ENCODE measurements at regions not wholly inside any gene's neighbourhood (a gene's known extent, or its start where the extent isn't known, plus 50 kb on each side); places are given as distances from the start of the nearest gene placed in this dataset.

DNA sequence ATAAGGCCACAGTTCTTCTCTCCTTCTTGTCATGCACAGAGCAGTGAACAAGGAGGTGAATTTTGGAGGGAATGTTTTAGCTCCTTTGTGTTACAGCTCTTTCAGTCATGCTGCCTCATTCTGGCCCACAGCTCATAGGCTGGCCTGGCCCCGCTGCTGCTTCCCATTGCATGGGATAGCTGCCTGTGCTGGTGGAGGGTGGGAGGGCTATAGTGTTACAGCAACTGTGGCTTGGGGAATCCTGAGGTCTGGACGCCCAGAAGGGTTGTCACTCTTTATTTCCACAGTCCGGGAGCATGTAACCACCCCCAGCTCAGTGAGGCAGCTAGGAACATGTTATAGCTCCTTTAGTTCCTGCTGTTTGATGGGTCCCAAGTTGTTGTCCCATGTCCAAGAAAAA lies 210.3 kb downstream of the AMY1C start:
- Histone ChIP-seq H3K9me3 (ENCODE audit: insufficient read depth, low read depth, low read length) (no peaks in the 10 kb centered on the region; the same call in 1 of the 2 replicates), H3K36me3 (ENCODE audit: insufficient read depth, low read length) (no peaks in the 10 kb centered on the region), H4K20me1 (ENCODE audit: insufficient read depth, low read length, poor library complexity, severe bottlenecking) (no peaks in the 10 kb centered on the region), H3K4me3 (ENCODE audit: low read length, poor library complexity, severe bottlenecking) (no peak overlapping the region), H3K4me2 (ENCODE audit: low read depth, low read length, poor library complexity, severe bottlenecking) (no peak overlapping the region), H3K4me1 (ENCODE audit: insufficient read depth, low read length, poor library complexity, severe bottlenecking) (no peaks in the 10 kb centered on the region), H3F3A (ENCODE audit: low read depth) (no peaks in the 10 kb centered on the region), H3K79me2 (ENCODE audit: insufficient read depth, low read length) (no peaks in the 10 kb centered on the region), H3K9me2 (replicated peaks; ENCODE audit: low read depth, low read length) (no peaks in the 10 kb centered on the region), H2AFZ (ENCODE audit: low read length) (no peak overlapping the region), H3K9ac (ENCODE audit: low read depth, low read length, poor library complexity, severe bottlenecking) (no peak overlapping the region), H3K27me3 (ENCODE audit: insufficient read depth, low read length, poor library complexity, severe bottlenecking) (no peaks in the 10 kb centered on the region)
- TF ChIP-seq, protein P1, sequence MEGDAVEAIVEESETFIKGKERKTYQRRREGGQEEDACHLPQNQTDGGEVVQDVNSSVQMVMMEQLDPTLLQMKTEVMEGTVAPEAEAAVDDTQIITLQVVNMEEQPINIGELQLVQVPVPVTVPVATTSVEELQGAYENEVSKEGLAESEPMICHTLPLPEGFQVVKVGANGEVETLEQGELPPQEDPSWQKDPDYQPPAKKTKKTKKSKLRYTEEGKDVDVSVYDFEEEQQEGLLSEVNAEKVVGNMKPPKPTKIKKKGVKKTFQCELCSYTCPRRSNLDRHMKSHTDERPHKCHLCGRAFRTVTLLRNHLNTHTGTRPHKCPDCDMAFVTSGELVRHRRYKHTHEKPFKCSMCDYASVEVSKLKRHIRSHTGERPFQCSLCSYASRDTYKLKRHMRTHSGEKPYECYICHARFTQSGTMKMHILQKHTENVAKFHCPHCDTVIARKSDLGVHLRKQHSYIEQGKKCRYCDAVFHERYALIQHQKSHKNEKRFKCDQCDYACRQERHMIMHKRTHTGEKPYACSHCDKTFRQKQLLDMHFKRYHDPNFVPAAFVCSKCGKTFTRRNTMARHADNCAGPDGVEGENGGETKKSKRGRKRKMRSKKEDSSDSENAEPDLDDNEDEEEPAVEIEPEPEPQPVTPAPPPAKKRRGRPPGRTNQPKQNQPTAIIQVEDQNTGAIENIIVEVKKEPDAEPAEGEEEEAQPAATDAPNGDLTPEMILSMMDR (conservative IDR thresholded peaks at IDR 0.05; ENCODE audit: low read length): no peak
- TF ChIP-seq EZH2phosphoT487 (IDR thresholded peaks at IDR 0.05; ENCODE audit: borderline replicate concordance): no peak

DNA sequence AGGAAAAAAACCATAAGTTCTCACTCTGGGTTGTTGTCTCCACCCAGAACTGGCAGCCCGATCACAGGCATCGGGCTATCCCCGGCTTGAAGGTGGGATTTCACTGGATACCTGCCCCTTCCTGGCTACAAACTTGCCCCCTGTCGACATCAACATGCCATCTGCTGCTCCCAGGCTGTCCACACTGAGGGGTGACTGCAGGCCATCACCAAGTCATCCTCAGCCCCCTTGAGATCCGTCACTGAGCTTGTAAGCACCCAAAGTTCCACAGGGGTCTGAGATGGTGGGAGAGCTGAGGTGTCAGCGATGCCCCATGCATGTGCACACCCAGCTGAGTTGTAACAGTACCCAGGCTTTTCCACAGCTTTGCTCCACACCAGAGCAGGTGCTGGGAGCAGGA lies 211.0 kb downstream of the AMY1C start:
- Histone ChIP-seq H3K27me3 (ENCODE audit: insufficient read depth, low read length, poor library complexity, severe bottlenecking) (no peaks in the 10 kb centered on the region), H3K4me3 (ENCODE audit: low read length, poor library complexity, severe bottlenecking) (no peak overlapping the region), H3K36me3 (ENCODE audit: insufficient read depth, low read length) (no peaks in the 10 kb centered on the region), H2AFZ (ENCODE audit: low read length) (no peak overlapping the region), H3K9ac (ENCODE audit: low read depth, low read length, poor library complexity, severe bottlenecking) (no peak overlapping the region), H3K4me2 (ENCODE audit: low read depth, low read length, poor library complexity, severe bottlenecking) (no peak overlapping the region), H3K4me1 (ENCODE audit: insufficient read depth, low read length, poor library complexity, severe bottlenecking) (no peaks in the 10 kb centered on the region), H3K9me2 (replicated peaks; ENCODE audit: low read depth, low read length) (no peaks in the 10 kb centered on the region), H4K20me1 (ENCODE audit: insufficient read depth, low read length, poor library complexity, severe bottlenecking) (no peaks in the 10 kb centered on the region), H3F3A (ENCODE audit: low read depth) (no peaks in the 10 kb centered on the region), H3K79me2 (ENCODE audit: insufficient read depth, low read length) (no peaks in the 10 kb centered on the region), H3K9me3 (ENCODE audit: insufficient read depth, low read depth, low read length) (no peaks in the 10 kb centered on the region; the same call in 1 of the 2 replicates)
- no peak for TF ChIP-seq EZH2phosphoT487 (IDR thresholded peaks at IDR 0.05; ENCODE audit: borderline replicate concordance)
- TF ChIP-seq, protein P1 (conservative IDR thresholded peaks at IDR 0.05; ENCODE audit: low read length): no peak

DNA sequence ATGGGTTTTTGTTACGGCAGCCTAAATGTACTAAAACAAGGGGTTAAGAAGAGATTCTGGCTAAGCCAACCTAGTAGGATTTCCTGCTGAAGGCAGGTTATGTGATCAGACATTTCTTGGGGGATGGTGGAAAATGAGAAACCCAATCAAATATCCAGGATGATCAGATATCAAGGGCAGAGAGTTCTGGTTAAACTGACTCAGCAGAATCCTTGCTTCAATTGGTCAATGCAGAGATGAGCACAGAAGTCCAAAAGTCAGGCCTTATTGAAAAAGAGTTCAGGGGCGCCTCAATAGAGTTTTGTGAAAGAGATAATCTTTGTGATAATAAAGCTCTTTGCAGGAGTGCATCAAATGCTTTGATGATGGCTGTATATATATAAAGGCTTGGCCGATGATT lies 237.1 kb downstream of the AMY1C start:
- Histone ChIP-seq H3K36me3 (ENCODE audit: insufficient read depth, low read length) (no peaks in the 10 kb centered on the region), H3K9me3 (ENCODE audit: insufficient read depth, low read depth, low read length) (no peaks in the 10 kb centered on the region), H3K4me1 (ENCODE audit: insufficient read depth, low read length, poor library complexity, severe bottlenecking) (no peaks in the 10 kb centered on the region), H3K9me2 (replicated peaks; ENCODE audit: low read depth, low read length) (no peaks in the 10 kb centered on the region), H3K27me3 (ENCODE audit: insufficient read depth, low read length, poor library complexity, severe bottlenecking) (no peaks in the 10 kb centered on the region), H3K79me2 (ENCODE audit: insufficient read depth, low read length) (no peaks in the 10 kb centered on the region), H3F3A (ENCODE audit: low read depth) (no peaks in the 10 kb centered on the region), H3K4me2 (ENCODE audit: low read depth, low read length, poor library complexity, severe bottlenecking) (no peak overlapping the region), H3K4me3 (ENCODE audit: low read length, poor library complexity, severe bottlenecking) (no peak overlapping the region), H4K20me1 (ENCODE audit: insufficient read depth, low read length, poor library complexity, severe bottlenecking) (no peaks in the 10 kb centered on the region), H2AFZ (ENCODE audit: low read length) (no peak overlapping the region), H3K9ac (ENCODE audit: low read depth, low read length, poor library complexity, severe bottlenecking) (no peak overlapping the region)
- no peak for TF ChIP-seq EZH2phosphoT487 (IDR thresholded peaks at IDR 0.05; ENCODE audit: borderline replicate concordance)
- TF ChIP-seq, protein P1 (conservative IDR thresholded peaks at IDR 0.05; ENCODE audit: low read length): no peak
